HCT116 (cell line): ENCODE measurements at regions not wholly inside any gene's neighbourhood (a gene's known extent, or its start where the extent isn't known, plus 50 kb on each side); places are given as distances from the start of the nearest gene placed in this dataset.

ENCODE experiments used
- ATAC-seq: fragments of 200-7000 bp; cut with Tn5 transposase; 2 replicates; pipeline ENCODE4 v1.9.1; 2020; ENCODE audit warnings: mild to moderate bottlenecking, moderate library complexity
- BruUV-seq: library from RNA; stranded (reverse); fragments of 400-500 nt; replicated peaks from 2 replicates; lab custom pipeline; 2021; lab: Mats Ljungman, UMichigan
- CTCF ChIA-PET: fragments of 300-600 bp; sonication (Branson Sonifier 250); formaldehyde crosslinking; loops from one replicate; lab custom pipeline; 2021; ENCODE audit warnings: antibody characterized with exemption; lab: Charles Lee
- POLR2A ChIA-PET: fragments of 300-600, 350-600 bp; sonication (Branson Sonifier 250); formaldehyde crosslinking; loops from one replicate; lab custom pipeline; 2021; ENCODE audit warnings: antibody characterized with exemption; lab: Charles Lee
- RAD21 ChIA-PET, 2 experiments: fragments of 300-600 bp; sonication (Branson Sonifier 250); formaldehyde crosslinking; loops; one replicate each; lab custom pipeline; 2023; ENCODE audit warnings: low total read pairs in 2 of 2; ENCODE audit not compliant: uncharacterized antibody in 2 of 2, unreplicated experiment in 2 of 2, low non-redundant PET in 1 of 2; lab: Charles Lee
- DNase-seq: peaks from one replicate; pipeline ENCODE4 v3.0.0-alpha.2; 2010; ENCODE audit warnings: low read depth, low spot score
- H2AFZ ChIP-seq: fragments of 200-600 bp; shearing (Covaris generic), sonication (generic); 2 replicates; pipeline ENCODE4 v1.6.1; 2017; ENCODE audit warnings: low read depth, mixed run types, mixed read lengths, antibody characterized with exemption, low read length; ENCODE audit not compliant: poor library complexity, severe bottlenecking
- H3K27ac ChIP-seq: 2 replicates; pipeline ENCODE4 v1.5.1; 2012; ENCODE audit warnings: low read depth, low read length
- H3K27me3 ChIP-seq: fragments of 200-600 bp; sonication (generic); 2 replicates; pipeline ENCODE4 v1.6.1; 2016; ENCODE audit warnings: mixed run types, low read length, mixed read lengths; ENCODE audit not compliant: insufficient read depth
- H3K36me3 ChIP-seq, 2 experiments: fragments of 200-500 bp in 1 of 2; fragments of 200-600 bp in 1 of 2; sonication (Bioruptor generic) in 1 of 2; sonication (generic) in 1 of 2; 2 replicates each; pipeline versions ENCODE4 v1.5.1 to v1.6.1; 2014 to 2016; ENCODE audit warnings: low read length in 2 of 2, inconsistent platforms in 1 of 2, mixed read lengths in 1 of 2, mixed run types in 1 of 2; ENCODE audit not compliant: insufficient read depth in 2 of 2, control insufficient read depth in 1 of 2
- H3K4me1 ChIP-seq, 2 experiments: fragments of 200-600 bp in 1 of 2; sonication (generic) in 1 of 2; 2 replicates each; pipeline versions ENCODE4 v1.5.1 to v1.6.1; 2012 to 2017; ENCODE audit warnings: low read length in 2 of 2, inconsistent platforms in 1 of 2, mild to moderate bottlenecking in 1 of 2, mixed read lengths in 1 of 2, mixed run types in 1 of 2, moderate library complexity in 1 of 2; ENCODE audit not compliant: insufficient read depth in 2 of 2, control insufficient read depth in 1 of 2
- H3K4me2 ChIP-seq: fragments of 200-600 bp; sonication (generic); 2 replicates; pipeline ENCODE4 v1.6.1; 2017; ENCODE audit warnings: mixed run types, low read length, mixed read lengths
- H3K4me3 ChIP-seq, 2 experiments: fragments of 200-600 bp in 1 of 2; sonication (generic) in 1 of 2; replicated peaks in 1 of 2; 2 replicates each; pipeline ENCODE4 v1.5.1; 2011 to 2016; ENCODE audit warnings: low read length in 2 of 2, control low read depth in 1 of 2, low read depth in 1 of 2, mild to moderate bottlenecking in 1 of 2, mixed read lengths in 1 of 2, mixed run types in 1 of 2
- H3K79me2 ChIP-seq: fragments of 200-600 bp; sonication (generic); 2 replicates; pipeline ENCODE4 v1.6.1; 2017; ENCODE audit warnings: mild to moderate bottlenecking, mixed run types, low read length, moderate library complexity, mixed read lengths; ENCODE audit not compliant: insufficient read depth
- H3K9ac ChIP-seq: fragments of 200-600 bp; sonication (generic); 2 replicates; pipeline ENCODE4 v1.6.1; 2016; ENCODE audit warnings: low read length, mixed read lengths
- H3K9me2 ChIP-seq: fragments of 200-600 bp; sonication (generic), shearing (Covaris generic); 2 replicates; pipeline ENCODE4 v1.6.1; 2017; ENCODE audit warnings: mixed run types, mild to moderate bottlenecking, moderate library complexity; ENCODE audit not compliant: insufficient read depth
- H3K9me3 ChIP-seq, 2 experiments: fragments of 200-500 bp in 1 of 2; fragments of 200-600 bp in 1 of 2; sonication (Bioruptor generic) in 1 of 2; sonication (generic) in 1 of 2; 2 replicates each; pipeline ENCODE4 v1.6.1; 2014 to 2017; ENCODE audit warnings: low read length in 2 of 2, mixed read lengths in 2 of 2, inconsistent platforms in 1 of 2, low read depth in 1 of 2, mild to moderate bottlenecking in 1 of 2, mixed run types in 1 of 2, moderate library complexity in 1 of 2; ENCODE audit not compliant: control insufficient read depth in 1 of 2, insufficient read depth in 1 of 2
- H4K20me1 ChIP-seq: fragments of 200-600 bp; sonication (generic), shearing (Covaris generic); 2 replicates; pipeline ENCODE4 v1.6.1; 2017; ENCODE audit warnings: mixed run types, mild to moderate bottlenecking, moderate library complexity; ENCODE audit not compliant: insufficient read depth
- ATF3 ChIP-seq: IDR thresholded peaks from 2 replicates; pipeline ENCODE4 v1.6.1; 2012
- CBX3 ChIP-seq: IDR thresholded peaks from 2 replicates; pipeline ENCODE4 v1.6.1; 2012; ENCODE audit warnings: low read depth
- CTCF ChIP-seq, 3 experiments: fragments of 200-600 bp in 1 of 3; sonication (generic) in 1 of 3; IDR thresholded peaks in 2 of 3; conservative IDR thresholded peaks in 1 of 3; 2 replicates each; pipeline ENCODE4 v1.5.1; 2012 to 2017; ENCODE audit warnings: low read depth in 2 of 3, low read length in 2 of 3, antibody characterized with exemption in 1 of 3, borderline replicate concordance in 1 of 3, control low read depth in 1 of 3, mild to moderate bottlenecking in 1 of 3, mixed read lengths in 1 of 3, mixed run types in 1 of 3, moderate library complexity in 1 of 3; ENCODE audit not compliant: insufficient read depth in 1 of 3
- ELF1 ChIP-seq: IDR thresholded peaks from 2 replicates; pipeline ENCODE4 v1.6.1; 2012; ENCODE audit warnings: low read depth, borderline replicate concordance
- EZH2phosphoT487 ChIP-seq: fragments of 200-600 bp; IDR thresholded peaks from 2 replicates; pipeline ENCODE4 v1.6.1; 2018; ENCODE audit warnings: antibody characterized with exemption, borderline replicate concordance
- MAX ChIP-seq: IDR thresholded peaks from 2 replicates; pipeline ENCODE4 v1.6.1; 2012
- POLR2A ChIP-seq: IDR thresholded peaks from 2 replicates; pipeline ENCODE4 v1.7.0; 2011; ENCODE audit warnings: borderline replicate concordance; ENCODE audit not compliant: insufficient read depth, insufficient read length; ENCODE audit errors: extremely low read depth
- POLR2AphosphoS5 ChIP-seq: IDR thresholded peaks from 2 replicates; pipeline ENCODE4 v1.6.1; 2011; ENCODE audit warnings: mild to moderate bottlenecking, low read depth, low read length, moderate library complexity
- SIN3A ChIP-seq: IDR thresholded peaks from 2 replicates; pipeline ENCODE4 v1.6.1; 2012; ENCODE audit warnings: low read depth
- SP1 ChIP-seq: IDR thresholded peaks from 2 replicates; pipeline ENCODE4 v1.6.1; 2012; ENCODE audit warnings: low read depth
- SRF ChIP-seq: IDR thresholded peaks from 2 replicates; pipeline ENCODE4 v1.6.1; 2012; ENCODE audit warnings: low read depth
- YY1 ChIP-seq: IDR thresholded peaks from 2 replicates; pipeline ENCODE4 v1.6.1; 2011; ENCODE audit warnings: low read length, low read depth, moderate library complexity, mild to moderate bottlenecking; ENCODE audit not compliant: insufficient replicate concordance; ENCODE audit errors: extremely low read depth
- ZFX ChIP-seq: fragments of 450-650 bp; IDR thresholded peaks from 2 replicates; pipeline ENCODE4 v1.6.1; 2017
- intact Hi-C: fragments of 100-400 bp; cut with micrococcal nuclease; formaldehyde crosslinking; loops from 2 replicates; pipeline ENCODE4 v1.10.0; 2022

DNA sequence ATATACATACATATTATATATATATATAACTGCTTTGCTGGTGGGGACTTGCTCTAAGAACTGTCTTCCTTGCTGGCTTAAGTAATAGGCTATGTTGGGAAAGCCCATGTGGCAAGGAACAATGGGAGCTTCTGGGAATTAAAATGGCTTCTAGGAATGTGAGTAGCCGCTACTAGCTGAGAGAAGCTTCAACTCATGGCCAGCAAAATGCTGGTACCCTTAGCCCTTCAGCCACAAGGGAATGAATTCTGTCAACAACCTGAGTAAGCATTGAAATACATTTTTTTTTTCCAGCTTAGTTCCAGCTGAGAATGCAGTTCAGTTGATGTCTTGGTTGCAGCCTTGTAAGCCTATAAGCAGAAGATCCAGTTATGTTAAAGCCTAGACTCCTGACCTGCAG is 911.7 kb upstream of the MAP3K7 start:
- DNase-seq (no peak), ATAC-seq (no peak)
- POLR2A ChIA-PET = no interaction called here
- TF ChIP-seq SP1 (no peak), EZH2phosphoT487 (no peak), POLR2A (no peak), ZFX (no peak), CBX3 (no peak), SRF (no peak), YY1 (no peak), MAX (no peak), ELF1 (no peak), SIN3A (no peak), POLR2AphosphoS5 (no peak), CTCF (IDR thresholded peaks at IDR 0.05 in 2 of 3, conservative IDR thresholded peaks at IDR 0.05 in 1 of 3; ENCODE audit: borderline replicate concordance in 1 of 3, insufficient read depth in 1 of 3, low read depth in 2 of 3, low read length in 2 of 3) (no peak), ATF3 (no peak)
- no peaks in the 10 kb centered on the region for H3K27me3 ChIP-seq
- H3K9ac ChIP-seq = no peak overlapping the region
- no TSS peak for BruUV-seq
- intact Hi-C loops = no loop called here
- RAD21 ChIA-PET = no interaction called here
- no peaks in the 10 kb centered on the region for H4K20me1 ChIP-seq
- H3K4me1 ChIP-seq = no peaks in the 10 kb centered on the region
- H3K4me3 ChIP-seq = no peak overlapping the region
- H3K79me2 ChIP-seq = no peaks in the 10 kb centered on the region
- H2AFZ ChIP-seq = no peak overlapping the region
- CTCF ChIA-PET = no interaction called here
- H3K9me2 ChIP-seq = no peaks in the 10 kb centered on the region
- H3K4me2 ChIP-seq = no peak overlapping the region
- peaks cover 0 to 22% of the 10 kb centered on the region in 2 experiments; a peak in 2 of 4 replicates for H3K9me3 ChIP-seq
- no peaks in the 10 kb centered on the region for H3K36me3 ChIP-seq
- H3K27ac ChIP-seq = no peak overlapping the region
